ENCODE measurements at regions not wholly inside any gene's neighbourhood (a gene's known extent, or its start where the extent isn't known, plus 50 kb on each side); places are given as distances from the start of the nearest gene placed in this dataset.

DNA sequence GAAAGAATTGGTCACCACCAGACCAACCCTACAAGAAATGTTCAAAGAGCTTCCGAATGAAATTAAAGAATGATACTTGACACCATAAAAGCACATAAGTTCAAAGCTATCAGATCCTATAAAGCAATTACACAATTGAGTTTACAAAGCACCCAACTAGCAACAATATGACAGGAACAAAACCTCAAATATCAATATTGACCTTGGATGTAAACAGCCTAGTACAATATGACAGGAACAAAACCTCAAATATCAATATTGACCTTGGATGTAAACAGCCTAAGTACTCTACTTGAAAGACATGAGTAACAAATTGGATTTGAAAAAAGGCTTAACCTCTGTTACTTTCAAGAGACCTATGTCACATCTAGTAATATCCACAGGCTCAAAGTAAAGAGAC, 1201.4 kb downstream of the XPNPEP1 start:
- TF ChIP-seq, protein P1, sequence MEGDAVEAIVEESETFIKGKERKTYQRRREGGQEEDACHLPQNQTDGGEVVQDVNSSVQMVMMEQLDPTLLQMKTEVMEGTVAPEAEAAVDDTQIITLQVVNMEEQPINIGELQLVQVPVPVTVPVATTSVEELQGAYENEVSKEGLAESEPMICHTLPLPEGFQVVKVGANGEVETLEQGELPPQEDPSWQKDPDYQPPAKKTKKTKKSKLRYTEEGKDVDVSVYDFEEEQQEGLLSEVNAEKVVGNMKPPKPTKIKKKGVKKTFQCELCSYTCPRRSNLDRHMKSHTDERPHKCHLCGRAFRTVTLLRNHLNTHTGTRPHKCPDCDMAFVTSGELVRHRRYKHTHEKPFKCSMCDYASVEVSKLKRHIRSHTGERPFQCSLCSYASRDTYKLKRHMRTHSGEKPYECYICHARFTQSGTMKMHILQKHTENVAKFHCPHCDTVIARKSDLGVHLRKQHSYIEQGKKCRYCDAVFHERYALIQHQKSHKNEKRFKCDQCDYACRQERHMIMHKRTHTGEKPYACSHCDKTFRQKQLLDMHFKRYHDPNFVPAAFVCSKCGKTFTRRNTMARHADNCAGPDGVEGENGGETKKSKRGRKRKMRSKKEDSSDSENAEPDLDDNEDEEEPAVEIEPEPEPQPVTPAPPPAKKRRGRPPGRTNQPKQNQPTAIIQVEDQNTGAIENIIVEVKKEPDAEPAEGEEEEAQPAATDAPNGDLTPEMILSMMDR (conservative IDR thresholded peaks at IDR 0.05; ENCODE audit: low read length): no peak
- TF ChIP-seq EZH2phosphoT487 (IDR thresholded peaks at IDR 0.05; ENCODE audit: borderline replicate concordance): no peak

Data from Loucy (cell line).